Lower leg skin (tissue), 3 donors: ENCODE measurements at regions not wholly inside any gene's neighbourhood (a gene's known extent, or its start where the extent isn't known, plus 50 kb on each side); places are given as distances from the start of the nearest gene placed in this dataset.

Source experiments
- POLR2A ChIP-seq, 2 donors: fragments of 450-650 bp; IDR thresholded peaks; one replicate each; pipeline ENCODE4 v1.6.1; 2016 to 2017; ENCODE audit warnings: antibody characterized with exemption in 2 of 2, mild to moderate bottlenecking in 1 of 2, moderate library complexity in 1 of 2
- TF ChIP-seq, protein P1 (sequence below), 3 donors: fragments of 450-650 bp; IDR thresholded peaks; one replicate each; pipeline ENCODE4 v1.5.1; 2016; ENCODE audit warnings: antibody characterized with exemption in 3 of 3, mild to moderate bottlenecking in 3 of 3, moderate library complexity in 2 of 3

DNA sequence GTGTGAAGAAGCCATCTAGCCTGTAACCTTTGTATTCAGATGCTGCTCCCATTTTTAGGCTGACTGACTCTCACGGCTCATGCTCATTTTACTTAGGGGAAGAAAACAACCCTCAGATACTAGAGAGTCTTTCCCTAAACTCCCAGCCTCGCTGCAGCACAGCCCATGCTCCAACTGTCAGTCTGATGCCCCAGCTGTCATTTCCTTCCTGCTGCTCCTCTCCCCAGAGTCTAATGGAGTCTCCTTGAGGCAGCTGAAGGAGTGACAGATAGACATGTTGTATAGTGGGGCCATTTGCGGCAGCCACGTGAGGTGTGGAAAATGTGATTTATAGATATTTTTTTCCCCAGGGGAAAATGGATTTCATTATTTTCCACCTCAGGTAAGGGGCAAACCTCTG, 59.2 kb upstream of the OLFM4 start:
- TF ChIP-seq, protein P1, sequence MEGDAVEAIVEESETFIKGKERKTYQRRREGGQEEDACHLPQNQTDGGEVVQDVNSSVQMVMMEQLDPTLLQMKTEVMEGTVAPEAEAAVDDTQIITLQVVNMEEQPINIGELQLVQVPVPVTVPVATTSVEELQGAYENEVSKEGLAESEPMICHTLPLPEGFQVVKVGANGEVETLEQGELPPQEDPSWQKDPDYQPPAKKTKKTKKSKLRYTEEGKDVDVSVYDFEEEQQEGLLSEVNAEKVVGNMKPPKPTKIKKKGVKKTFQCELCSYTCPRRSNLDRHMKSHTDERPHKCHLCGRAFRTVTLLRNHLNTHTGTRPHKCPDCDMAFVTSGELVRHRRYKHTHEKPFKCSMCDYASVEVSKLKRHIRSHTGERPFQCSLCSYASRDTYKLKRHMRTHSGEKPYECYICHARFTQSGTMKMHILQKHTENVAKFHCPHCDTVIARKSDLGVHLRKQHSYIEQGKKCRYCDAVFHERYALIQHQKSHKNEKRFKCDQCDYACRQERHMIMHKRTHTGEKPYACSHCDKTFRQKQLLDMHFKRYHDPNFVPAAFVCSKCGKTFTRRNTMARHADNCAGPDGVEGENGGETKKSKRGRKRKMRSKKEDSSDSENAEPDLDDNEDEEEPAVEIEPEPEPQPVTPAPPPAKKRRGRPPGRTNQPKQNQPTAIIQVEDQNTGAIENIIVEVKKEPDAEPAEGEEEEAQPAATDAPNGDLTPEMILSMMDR (IDR thresholded peaks at IDR 0.05), result no peak
- TF ChIP-seq POLR2A (IDR thresholded peaks at IDR 0.05), result no peak
